ENCODE measurements at regions not wholly inside any gene's neighbourhood (a gene's known extent, or its start where the extent isn't known, plus 50 kb on each side); places are given as distances from the start of the nearest gene placed in this dataset.
"Not testable (repeated sequence)": the region's sequence is repeated elsewhere in the genome, so short reads cannot be mapped to it uniquely, and the experiment has no call there.

DNA sequence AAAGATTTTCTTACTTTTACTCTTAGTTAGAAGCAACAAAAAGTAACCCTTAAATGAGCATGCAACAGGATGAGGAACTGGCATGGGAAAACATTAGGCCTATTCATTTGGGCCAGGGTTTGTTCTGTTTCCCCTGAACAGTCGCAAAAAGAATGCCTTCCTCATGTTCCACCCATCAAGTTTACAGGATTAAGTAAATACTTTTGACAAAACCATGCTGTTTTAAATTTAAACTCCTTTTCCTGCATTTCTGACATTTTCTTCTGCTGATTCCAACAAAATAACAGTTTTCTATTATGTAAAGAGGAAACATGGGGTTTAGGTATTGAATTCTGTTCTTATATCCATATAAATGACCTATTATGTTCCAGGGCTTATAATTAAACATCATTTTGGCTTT is 236.6 kb upstream of the ACTBL2 start:
- Histone ChIP-seq H3K4me1 (ENCODE audit: insufficient read depth, low read length) (no peaks in the 10 kb centered on the region), H3K9me3 (ENCODE audit: control insufficient read depth in 1 of 2, low read length in 2 of 2) (no peaks in the 10 kb centered on the region), H3K27me3 (ENCODE audit: insufficient read depth, low read length) (no peaks in the 10 kb centered on the region), H3K27ac (ENCODE audit: low read depth, low read length) (no peak overlapping the region), H3K4me3 (ENCODE audit: low read length in 2 of 2) (no peak overlapping the region), H3K36me3 (ENCODE audit: insufficient read depth, low read length) (no peaks in the 10 kb centered on the region)
- intact Hi-C loops (cut with micrococcal nuclease): no loop called here
- ChIA-PET CTCF (ENCODE audit: partially characterized antibody) (no interaction called here), POLR2A (ENCODE audit: partially characterized antibody) (no interaction called here)
- no peaks in the 10 kb centered on the region for H3K9me3 Mint-ChIP-seq
- no peak for DNase-seq
- H3K4me3 Mint-ChIP-seq: no peak overlapping the region
- H3K27ac Mint-ChIP-seq: no peak overlapping the region
- H3K4me1 Mint-ChIP-seq: no peaks in the 10 kb centered on the region
- H3K36me3 Mint-ChIP-seq: no peaks in the 10 kb centered on the region
- H3K27me3 Mint-ChIP-seq: peaks cover 5 to 7% of the 10 kb centered on the region in 2 donors

DNA sequence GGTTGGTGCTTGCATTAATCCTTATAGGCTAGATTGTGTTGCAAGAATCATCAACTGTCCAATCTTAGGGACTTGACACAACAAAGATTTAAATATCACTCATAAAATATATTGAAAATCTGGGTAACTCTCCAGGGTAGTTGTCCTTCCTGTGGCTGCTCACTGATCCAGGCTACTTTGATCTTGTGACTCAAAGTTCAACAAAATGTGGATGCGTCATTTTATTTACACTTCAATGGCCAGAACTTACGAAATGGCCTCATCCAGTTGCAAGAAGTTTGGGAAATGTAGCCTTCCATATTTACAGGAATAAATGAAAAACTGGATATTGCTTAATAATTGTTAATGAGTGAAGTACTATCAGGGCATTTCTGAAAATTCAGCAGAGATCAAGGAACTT is 235.5 kb upstream of the ACTBL2 start:
- H3K4me1 ChIP-seq (ENCODE audit: insufficient read depth, low read length): no peaks in the 10 kb centered on the region
- H3K9me3 Mint-ChIP-seq: peaks cover 0 to 10% (median 0%) of the 10 kb centered on the region in 8 donors
- H3K4me1 Mint-ChIP-seq: no peaks in the 10 kb centered on the region
- H3K27me3 ChIP-seq (ENCODE audit: insufficient read depth, low read length): no peaks in the 10 kb centered on the region
- H3K27me3 Mint-ChIP-seq: peaks cover 5 to 7% of the 10 kb centered on the region in 2 donors
- no peak overlapping the region for H3K27ac ChIP-seq (ENCODE audit: low read depth, low read length)
- no peaks in the 10 kb centered on the region for H3K36me3 ChIP-seq (ENCODE audit: insufficient read depth, low read length)
- DNase-seq: no peak
- H3K9me3 ChIP-seq (ENCODE audit: control insufficient read depth in 1 of 2, low read length in 2 of 2): no peaks in the 10 kb centered on the region
- ChIA-PET CTCF (ENCODE audit: partially characterized antibody) (no interaction called here), POLR2A (ENCODE audit: partially characterized antibody) (no interaction called here)
- no peak overlapping the region for H3K4me3 Mint-ChIP-seq
- no peak overlapping the region for H3K4me3 ChIP-seq (ENCODE audit: low read length in 2 of 2)
- intact Hi-C loops (cut with micrococcal nuclease): no loop called here
- H3K27ac Mint-ChIP-seq: no peak overlapping the region
- H3K36me3 Mint-ChIP-seq: no peaks in the 10 kb centered on the region

DNA sequence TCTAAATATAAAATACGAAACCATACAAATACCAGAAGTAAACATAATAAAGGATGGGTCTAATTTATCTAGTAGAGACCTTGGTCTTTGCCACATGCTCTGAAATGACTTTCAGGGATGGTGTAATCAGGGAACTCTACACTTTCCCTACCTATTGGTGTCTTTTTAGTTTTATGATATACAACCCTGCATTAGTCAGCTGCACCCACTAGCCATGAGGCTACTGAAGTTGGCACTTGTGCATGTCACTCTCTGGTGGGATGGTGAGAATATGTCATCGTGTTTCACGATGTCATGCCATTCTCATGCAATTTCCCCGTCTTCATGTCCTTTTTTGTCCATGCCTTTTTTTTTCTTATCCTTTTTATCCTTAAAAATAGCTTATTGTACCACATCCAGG is 234.9 kb upstream of the ACTBL2 start:
- Mint-ChIP-seq H3K4me1 (no peaks in the 10 kb centered on the region), H3K4me3 (no peak overlapping the region), H3K27me3 (peaks cover 5 to 7% of the 10 kb centered on the region in 2 donors), H3K9me3 (peaks cover 0 to 10% (median 0%) of the 10 kb centered on the region in 8 donors), H3K36me3 (no peaks in the 10 kb centered on the region), H3K27ac (no peak overlapping the region)
- DNase-seq: no peak
- ChIA-PET POLR2A (ENCODE audit: partially characterized antibody) (no interaction called here), CTCF (ENCODE audit: partially characterized antibody) (no interaction called here)
- Histone ChIP-seq H3K27ac (ENCODE audit: low read depth, low read length) (no peak overlapping the region), H3K4me3 (ENCODE audit: low read length in 2 of 2) (no peak overlapping the region), H3K4me1 (ENCODE audit: insufficient read depth, low read length) (no peaks in the 10 kb centered on the region), H3K36me3 (ENCODE audit: insufficient read depth, low read length) (no peaks in the 10 kb centered on the region), H3K9me3 (ENCODE audit: control insufficient read depth in 1 of 2, low read length in 2 of 2) (no peaks in the 10 kb centered on the region), H3K27me3 (ENCODE audit: insufficient read depth, low read length) (no peaks in the 10 kb centered on the region)
- intact Hi-C loops (cut with micrococcal nuclease): no loop called here

DNA sequence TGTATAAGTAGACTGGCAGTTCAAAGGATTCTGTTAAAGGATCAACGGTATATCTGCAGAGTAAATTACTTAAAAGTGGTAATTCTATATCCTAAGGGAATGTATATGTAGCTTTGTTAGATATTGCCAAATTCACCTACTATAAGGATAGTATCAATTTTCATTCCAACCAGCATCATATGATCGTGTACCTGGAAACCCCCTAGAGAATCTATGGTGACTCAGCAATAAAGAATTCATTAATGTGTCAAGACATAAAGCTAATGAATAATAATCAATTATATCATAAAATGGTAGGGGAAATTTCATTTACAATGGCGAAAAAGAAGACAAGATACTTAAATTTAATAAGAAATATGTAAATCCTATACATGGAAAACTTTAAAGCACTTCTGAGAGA is 234.1 kb upstream of the ACTBL2 start:
- CTCF ChIA-PET (ENCODE audit: partially characterized antibody): no interaction called here
- Histone ChIP-seq H3K27ac (ENCODE audit: low read depth, low read length) (no peak overlapping the region), H3K4me3 (ENCODE audit: low read length in 2 of 2) (no peak overlapping the region), H3K27me3 (ENCODE audit: insufficient read depth, low read length) (no peaks in the 10 kb centered on the region), H3K9me3 (ENCODE audit: control insufficient read depth in 1 of 2, low read length in 2 of 2) (no peaks in the 10 kb centered on the region), H3K4me1 (ENCODE audit: insufficient read depth, low read length) (no peaks in the 10 kb centered on the region), H3K36me3 (ENCODE audit: insufficient read depth, low read length) (no peaks in the 10 kb centered on the region)
- Mint-ChIP-seq H3K27ac (no peak overlapping the region), H3K27me3 (peaks cover 5 to 7% of the 10 kb centered on the region in 2 donors), H3K4me3 (no peak overlapping the region), H3K9me3 (peaks cover 0 to 10% (median 0%) of the 10 kb centered on the region in 8 donors), H3K36me3 (no peaks in the 10 kb centered on the region), H3K4me1 (no peaks in the 10 kb centered on the region)
- intact Hi-C loops (cut with micrococcal nuclease): no loop called here
- POLR2A ChIA-PET (ENCODE audit: partially characterized antibody): no interaction called here
- DNase-seq: no peak

DNA sequence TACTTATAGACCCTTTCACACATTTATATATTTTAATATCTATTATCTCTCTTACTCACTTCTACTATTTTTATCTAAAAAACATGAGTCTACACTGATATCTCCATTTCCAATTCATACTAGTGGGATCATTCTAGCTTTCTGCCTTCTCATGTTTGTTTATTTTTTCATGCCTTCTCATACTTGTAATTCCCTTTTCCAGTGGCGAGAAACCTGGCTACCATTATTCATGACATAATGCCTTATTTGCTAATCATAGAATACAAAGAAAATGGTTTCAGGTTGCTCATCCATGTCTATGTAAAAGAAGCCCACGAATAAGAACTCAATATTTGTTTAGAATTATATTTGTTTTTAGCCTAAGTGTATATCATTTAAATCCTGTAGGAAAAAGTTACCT is 232.7 kb upstream of the ACTBL2 start:
- Mint-ChIP-seq H3K27me3 (peaks cover 2 to 5% of the 10 kb centered on the region in 2 donors), H3K36me3 (no peaks in the 10 kb centered on the region), H3K27ac (no peak overlapping the region), H3K4me1 (no peaks in the 10 kb centered on the region), H3K4me3 (no peak overlapping the region), H3K9me3 (peaks cover 0 to 10% (median 0%) of the 10 kb centered on the region in 8 donors)
- Histone ChIP-seq H3K27me3 (ENCODE audit: insufficient read depth, low read length) (no peaks in the 10 kb centered on the region), H3K4me1 (ENCODE audit: insufficient read depth, low read length) (no peaks in the 10 kb centered on the region), H3K4me3 (ENCODE audit: low read length in 2 of 2) (no peak overlapping the region), H3K9me3 (ENCODE audit: control insufficient read depth in 1 of 2, low read length in 2 of 2) (no peaks in the 10 kb centered on the region), H3K27ac (ENCODE audit: low read depth, low read length) (no peak overlapping the region), H3K36me3 (ENCODE audit: insufficient read depth, low read length) (no peaks in the 10 kb centered on the region)
- intact Hi-C loops (cut with micrococcal nuclease): no loop called here
- no peak for DNase-seq
- ChIA-PET CTCF (ENCODE audit: partially characterized antibody) (no interaction called here), POLR2A (ENCODE audit: partially characterized antibody) (no interaction called here)

DNA sequence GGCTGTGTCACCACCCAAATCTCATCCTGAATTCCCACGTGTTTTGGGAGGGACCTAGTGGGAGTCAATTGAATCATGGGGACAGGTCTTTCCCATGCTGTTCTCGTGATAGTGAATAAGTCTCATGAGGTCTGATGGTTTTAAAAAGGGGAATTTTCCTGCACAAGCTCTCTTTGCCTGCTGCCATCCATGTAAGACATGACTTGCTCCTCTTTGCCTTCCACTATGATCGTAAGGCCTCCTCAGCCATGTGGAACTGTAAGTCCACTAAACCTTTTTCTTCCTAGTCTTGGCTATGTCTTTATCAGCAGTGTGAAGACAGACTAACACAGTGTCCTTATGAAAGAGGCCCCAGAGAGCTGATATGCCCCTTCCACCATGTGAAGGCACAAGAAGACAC is 230.9 kb upstream of the ACTBL2 start:
- H3K4me1 Mint-ChIP-seq; CTCF ChIA-PET (ENCODE audit: partially characterized antibody); H3K36me3 ChIP-seq (ENCODE audit: insufficient read depth, low read length); DNase-seq; H3K27ac ChIP-seq (ENCODE audit: low read depth, low read length); H3K27me3 ChIP-seq (ENCODE audit: insufficient read depth, low read length); intact Hi-C loops (cut with micrococcal nuclease); H3K27ac Mint-ChIP-seq; POLR2A ChIA-PET (ENCODE audit: partially characterized antibody); H3K36me3 Mint-ChIP-seq; H3K4me3 ChIP-seq (ENCODE audit: low read length in 2 of 2); H3K4me1 ChIP-seq (ENCODE audit: insufficient read depth, low read length); H3K9me3 ChIP-seq (ENCODE audit: control insufficient read depth in 1 of 2, low read length in 2 of 2); H3K4me3 Mint-ChIP-seq; H3K27me3 Mint-ChIP-seq: not testable (repeated sequence)
- H3K9me3 Mint-ChIP-seq: peaks cover 0 to 14% (median under 1%) of the 10 kb centered on the region in 8 donors

DNA sequence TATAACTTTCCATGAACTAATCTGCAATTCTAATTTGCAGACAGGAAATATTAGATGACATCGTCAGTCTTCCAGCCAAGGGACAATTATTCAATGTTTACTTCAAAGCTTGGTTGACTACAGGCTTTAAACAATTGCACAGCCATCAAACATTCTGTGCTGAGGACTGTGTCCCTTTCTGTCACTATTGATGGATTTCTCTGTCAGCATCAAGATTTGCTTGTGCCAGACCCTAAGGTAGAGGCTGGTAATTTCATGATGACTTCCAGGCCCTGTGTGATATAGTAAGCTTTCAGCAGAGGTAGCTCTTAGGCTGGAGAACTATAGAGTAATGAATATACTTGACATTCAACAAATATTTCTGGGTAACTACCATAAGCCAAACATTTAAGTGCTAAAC is 229.3 kb upstream of the ACTBL2 start:
- H3K27ac ChIP-seq (ENCODE audit: low read depth, low read length): no peak overlapping the region
- H3K36me3 ChIP-seq (ENCODE audit: insufficient read depth, low read length): no peaks in the 10 kb centered on the region
- POLR2A ChIA-PET (ENCODE audit: partially characterized antibody): no interaction called here
- H3K4me1 Mint-ChIP-seq: no peaks in the 10 kb centered on the region
- no peaks in the 10 kb centered on the region for H3K9me3 ChIP-seq (ENCODE audit: control insufficient read depth in 1 of 2, low read length in 2 of 2)
- H3K36me3 Mint-ChIP-seq: no peaks in the 10 kb centered on the region
- H3K27ac Mint-ChIP-seq: no peak overlapping the region
- CTCF ChIA-PET (ENCODE audit: partially characterized antibody): no interaction called here
- H3K9me3 Mint-ChIP-seq: peaks cover 0 to 14% (median under 1%) of the 10 kb centered on the region in 8 donors
- no peak overlapping the region for H3K4me3 Mint-ChIP-seq
- intact Hi-C loops (cut with micrococcal nuclease): no loop called here
- no peaks in the 10 kb centered on the region for H3K4me1 ChIP-seq (ENCODE audit: insufficient read depth, low read length)
- no peaks in the 10 kb centered on the region for H3K27me3 ChIP-seq (ENCODE audit: insufficient read depth, low read length)
- peaks cover 0 to 5% of the 10 kb centered on the region in 2 donors for H3K27me3 Mint-ChIP-seq
- no peak overlapping the region for H3K4me3 ChIP-seq (ENCODE audit: low read length in 2 of 2)
- no peak for DNase-seq

DNA sequence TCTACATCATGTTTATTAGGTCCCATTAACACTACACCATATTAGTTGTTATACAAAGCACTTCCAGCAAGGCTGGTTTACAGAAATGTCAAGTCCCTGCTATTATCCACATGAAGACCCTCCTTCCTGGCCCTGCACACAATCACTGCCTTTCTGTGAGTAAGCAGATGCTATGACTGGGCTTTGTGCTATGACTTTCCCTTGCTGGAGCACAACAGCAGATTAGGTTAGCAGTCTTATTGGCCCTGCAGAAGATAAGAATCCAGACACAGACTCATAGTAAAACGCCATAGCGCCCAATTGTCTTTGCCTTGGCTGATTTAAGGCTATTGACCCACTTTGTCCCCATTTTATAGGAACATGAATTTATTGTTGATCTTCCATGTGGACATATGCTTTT is 228.9 kb upstream of the ACTBL2 start:
- Histone ChIP-seq H3K4me1 (ENCODE audit: insufficient read depth, low read length) (no peaks in the 10 kb centered on the region), H3K27ac (ENCODE audit: low read depth, low read length) (no peak overlapping the region), H3K27me3 (ENCODE audit: insufficient read depth, low read length) (no peaks in the 10 kb centered on the region), H3K4me3 (ENCODE audit: low read length in 2 of 2) (no peak overlapping the region), H3K9me3 (ENCODE audit: control insufficient read depth in 1 of 2, low read length in 2 of 2) (no peaks in the 10 kb centered on the region), H3K36me3 (ENCODE audit: insufficient read depth, low read length) (no peaks in the 10 kb centered on the region)
- DNase-seq: no peak
- peaks cover 0 to 3% of the 10 kb centered on the region in 2 donors for H3K27me3 Mint-ChIP-seq
- ChIA-PET POLR2A (ENCODE audit: partially characterized antibody) (no interaction called here), CTCF (ENCODE audit: partially characterized antibody) (no interaction called here)
- H3K4me1 Mint-ChIP-seq: no peaks in the 10 kb centered on the region
- H3K27ac Mint-ChIP-seq: no peak overlapping the region
- no peaks in the 10 kb centered on the region for H3K36me3 Mint-ChIP-seq
- no peak overlapping the region for H3K4me3 Mint-ChIP-seq
- peaks cover 0 to 14% (median under 1%) of the 10 kb centered on the region in 8 donors for H3K9me3 Mint-ChIP-seq
- intact Hi-C loops (cut with micrococcal nuclease): no loop called here

All from CD4-positive, alpha-beta memory T cell (primary cell).